Left forelimb (tissue), 1 donor: ENCODE measurements at regions not wholly inside any gene's neighbourhood (a gene's known extent, or its start where the extent isn't known, plus 50 kb on each side); places are given as distances from the start of the nearest gene placed in this dataset.

ENCODE experiments used
- DNase-seq: peaks from one replicate; pipeline ENCODE4 v3.0.0-alpha.2; 2018; ENCODE audit warnings: low spot score

DNA sequence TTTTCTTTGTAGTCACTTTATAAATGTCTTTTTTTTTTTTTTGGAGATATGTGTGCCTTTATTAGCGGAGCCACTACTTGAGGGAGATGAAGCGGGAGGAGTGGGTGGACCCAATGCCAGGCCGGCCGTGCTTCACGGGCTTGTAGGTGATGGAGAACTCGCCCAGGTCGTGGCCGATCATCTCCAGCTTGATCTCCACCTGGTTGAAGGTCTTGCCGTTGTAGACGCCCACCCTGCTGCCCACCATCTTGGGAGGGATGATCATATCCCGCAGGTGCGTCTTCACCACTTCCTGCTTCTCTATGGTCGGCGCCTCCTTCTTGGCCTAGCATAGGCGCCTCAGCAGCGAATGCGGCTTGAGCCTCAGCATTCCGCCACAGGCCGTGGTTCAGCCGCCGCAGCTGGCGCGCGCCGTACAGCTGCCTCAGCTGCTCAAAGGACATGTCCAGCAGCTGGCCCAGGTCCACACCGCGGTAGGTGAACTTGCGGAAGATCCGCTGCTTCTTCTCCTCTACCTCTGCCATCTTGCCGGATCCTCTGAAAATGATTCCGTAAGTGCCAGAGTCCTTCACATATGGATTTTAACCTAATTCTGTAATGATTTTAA, 1095.6 kb downstream of the MAT2B start:
- DNase-seq, result no peak

DNA sequence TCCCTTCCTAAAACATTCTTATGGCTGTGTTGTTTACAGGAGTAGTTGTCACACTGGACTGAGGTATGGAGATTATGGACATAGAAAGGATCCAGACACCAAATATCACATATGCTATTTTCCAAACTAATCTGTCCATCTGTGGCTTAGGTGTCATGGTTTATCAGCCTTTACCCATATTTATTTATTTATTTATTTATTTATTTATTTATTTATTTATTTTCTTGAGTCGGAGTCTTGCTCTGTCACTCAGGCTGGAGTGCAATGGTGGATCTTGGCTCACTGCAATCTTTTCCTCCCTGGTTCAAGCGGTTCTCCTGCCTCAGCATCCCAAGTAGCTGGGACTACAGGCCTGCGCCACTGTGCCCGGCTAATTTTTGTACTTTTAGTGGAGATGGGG, 1103.1 kb downstream of the MAT2B start:
- DNase-seq, result no peak

DNA sequence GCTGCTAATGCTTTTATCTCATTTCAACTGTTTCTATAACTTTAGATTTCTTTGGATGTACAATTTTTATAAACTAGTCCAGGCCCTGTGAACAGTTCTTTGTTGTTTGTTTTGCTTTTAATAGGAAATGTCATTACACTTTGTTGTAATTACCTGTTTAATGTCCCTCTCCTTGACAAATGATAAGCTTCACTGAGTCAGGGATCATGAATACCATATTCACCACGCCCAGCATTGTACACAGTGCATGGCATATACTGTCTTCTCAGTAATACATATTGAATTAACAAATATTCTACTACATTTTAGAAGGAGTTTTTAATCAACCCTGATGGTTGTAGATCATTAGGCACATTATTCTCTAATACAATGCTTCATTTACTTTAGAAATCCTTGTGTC, 1105.0 kb downstream of the MAT2B start:
- no peak for DNase-seq

DNA sequence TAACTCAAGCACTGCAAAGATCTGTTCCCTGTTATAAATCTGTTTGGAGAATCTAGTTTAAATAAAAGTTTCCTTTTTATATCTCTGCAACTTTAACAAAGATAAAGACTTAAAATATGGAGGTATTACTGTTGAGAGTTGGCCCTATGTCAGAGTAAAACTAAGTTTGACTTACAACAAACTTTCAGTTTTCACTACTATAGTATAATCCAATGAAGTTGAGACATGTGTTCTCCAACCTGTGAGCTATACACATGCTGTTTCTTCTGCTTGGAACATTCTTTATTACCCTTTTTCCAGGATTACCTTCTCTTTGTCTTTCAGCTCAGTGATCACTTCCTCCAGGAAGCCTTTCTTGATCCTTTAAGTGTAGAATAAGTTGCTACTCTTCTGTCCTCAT, 1109.3 kb downstream of the MAT2B start:
- DNase-seq, result no peak

DNA sequence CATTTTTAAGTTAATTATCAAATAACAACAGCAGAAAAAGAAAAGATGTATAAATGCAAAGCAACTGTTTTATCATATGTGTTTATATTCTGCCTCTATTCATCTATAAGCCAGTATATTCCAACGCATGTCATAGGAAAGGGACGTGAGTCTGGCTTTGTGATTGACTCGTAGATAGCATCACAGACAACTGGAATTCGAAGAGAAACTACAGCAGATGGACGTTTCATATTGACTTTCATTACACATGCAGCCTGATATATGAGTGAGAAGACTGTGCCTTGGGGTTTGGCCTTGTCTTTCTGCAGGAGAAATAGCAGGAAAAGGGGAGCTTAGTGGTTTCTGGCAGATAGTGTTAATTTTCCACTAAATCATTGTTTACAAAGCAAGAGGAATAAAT, 1111.9 kb downstream of the MAT2B start:
- DNase-seq, result no peak

DNA sequence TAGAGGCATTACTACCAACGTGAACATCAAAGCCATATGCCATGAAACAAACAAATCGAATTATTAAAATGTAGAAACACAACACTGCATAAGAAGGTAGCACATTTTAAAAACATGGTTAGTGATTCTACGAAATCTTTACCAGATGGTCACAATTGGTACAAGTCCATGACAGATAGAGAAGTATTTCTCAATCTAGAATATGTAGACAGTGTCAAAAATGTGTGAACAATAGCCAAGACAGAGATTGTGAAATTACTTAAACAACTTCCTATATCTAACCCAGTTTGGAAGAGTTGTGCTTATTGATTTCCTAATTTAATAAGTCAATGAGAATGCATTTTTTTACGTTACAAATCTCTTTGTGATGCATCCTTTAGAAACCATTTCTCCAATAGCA, 1121.6 kb downstream of the MAT2B start:
- no peak for DNase-seq

DNA sequence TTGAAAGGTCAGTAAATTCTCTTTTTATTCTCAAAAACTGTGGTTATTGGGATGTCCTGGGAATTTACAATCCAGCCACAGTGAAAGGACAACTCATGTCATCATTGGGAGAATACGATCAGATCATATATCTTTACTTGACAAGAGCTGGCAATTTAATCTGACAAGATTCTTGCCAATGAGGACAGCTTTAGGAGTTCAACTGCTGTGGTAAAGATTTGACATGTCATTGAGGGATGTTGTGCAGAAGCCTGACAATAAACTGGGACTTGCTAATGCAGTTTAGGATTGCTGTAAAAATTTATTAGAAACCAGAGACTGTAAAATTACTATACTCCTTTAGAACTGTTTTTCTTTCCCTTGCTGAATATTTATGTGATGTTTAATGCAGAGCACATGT, 1131.0 kb downstream of the MAT2B start:
- no peak for DNase-seq

DNA sequence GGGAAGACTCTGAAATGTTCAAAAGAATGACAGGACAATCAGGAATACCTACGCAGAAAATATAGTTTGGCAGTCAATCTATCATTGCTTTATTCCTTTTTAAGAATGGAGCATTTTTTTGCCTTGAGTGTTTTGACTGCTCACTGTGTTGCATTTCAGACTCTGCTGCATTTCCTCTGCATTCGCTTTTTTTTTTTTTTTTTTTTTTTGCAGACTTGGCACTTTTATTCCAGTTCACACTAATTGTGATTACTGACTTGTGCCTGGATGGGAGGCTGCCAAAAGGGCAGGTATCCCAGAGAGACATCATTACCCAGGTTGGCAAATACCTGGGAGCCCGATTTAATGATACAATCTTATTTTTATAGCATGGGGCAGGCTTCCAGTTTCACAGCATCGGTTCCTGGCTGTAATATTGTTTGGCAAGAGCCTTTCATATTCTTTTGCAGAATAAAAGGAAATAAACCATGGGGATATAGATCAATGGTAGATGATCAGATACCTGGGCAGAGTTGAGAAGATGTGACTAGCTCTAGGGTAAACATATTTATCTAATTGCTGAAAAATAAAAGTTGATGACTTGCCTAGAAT, 1132.6 kb downstream of the MAT2B start:
- no peak for DNase-seq

DNA sequence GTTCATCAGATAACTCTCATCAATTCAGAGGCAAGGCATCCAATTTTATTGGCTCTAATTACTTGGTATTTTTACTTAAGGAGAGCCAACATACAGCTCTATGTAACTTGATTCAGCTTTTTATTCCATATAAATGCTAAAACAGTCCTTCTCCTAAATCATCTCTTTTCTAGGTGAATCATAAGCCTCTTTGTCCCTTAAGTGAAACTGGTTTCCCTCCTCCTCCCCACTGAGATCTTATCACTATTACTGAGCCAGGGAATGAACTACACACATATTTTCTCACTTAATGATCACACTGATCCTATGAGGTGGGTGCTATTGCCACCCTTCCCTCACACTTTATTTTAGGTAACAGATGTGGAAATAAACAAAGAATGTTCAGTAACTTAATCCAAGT, 1143.8 kb downstream of the MAT2B start:
- DNase-seq, result no peak

DNA sequence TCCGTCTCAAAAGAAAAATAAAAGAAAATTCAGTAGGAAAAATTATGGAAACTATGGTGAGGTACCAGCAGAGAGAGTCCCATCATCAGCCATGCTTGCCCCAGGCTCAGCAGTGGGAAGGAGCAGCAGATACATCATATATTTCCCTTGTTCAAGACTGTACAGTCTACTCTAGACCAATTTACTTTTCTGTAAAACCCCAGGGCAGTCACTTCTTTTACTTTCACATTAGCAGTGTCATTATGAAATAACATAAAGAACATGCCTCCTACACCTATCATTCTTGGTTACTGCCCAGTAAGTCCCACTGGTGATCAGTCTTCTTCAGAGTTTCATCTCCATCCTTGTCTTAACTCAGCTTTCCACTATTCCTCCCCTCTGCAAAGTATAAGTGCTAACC, 1145.0 kb downstream of the MAT2B start:
- no peak for DNase-seq

DNA sequence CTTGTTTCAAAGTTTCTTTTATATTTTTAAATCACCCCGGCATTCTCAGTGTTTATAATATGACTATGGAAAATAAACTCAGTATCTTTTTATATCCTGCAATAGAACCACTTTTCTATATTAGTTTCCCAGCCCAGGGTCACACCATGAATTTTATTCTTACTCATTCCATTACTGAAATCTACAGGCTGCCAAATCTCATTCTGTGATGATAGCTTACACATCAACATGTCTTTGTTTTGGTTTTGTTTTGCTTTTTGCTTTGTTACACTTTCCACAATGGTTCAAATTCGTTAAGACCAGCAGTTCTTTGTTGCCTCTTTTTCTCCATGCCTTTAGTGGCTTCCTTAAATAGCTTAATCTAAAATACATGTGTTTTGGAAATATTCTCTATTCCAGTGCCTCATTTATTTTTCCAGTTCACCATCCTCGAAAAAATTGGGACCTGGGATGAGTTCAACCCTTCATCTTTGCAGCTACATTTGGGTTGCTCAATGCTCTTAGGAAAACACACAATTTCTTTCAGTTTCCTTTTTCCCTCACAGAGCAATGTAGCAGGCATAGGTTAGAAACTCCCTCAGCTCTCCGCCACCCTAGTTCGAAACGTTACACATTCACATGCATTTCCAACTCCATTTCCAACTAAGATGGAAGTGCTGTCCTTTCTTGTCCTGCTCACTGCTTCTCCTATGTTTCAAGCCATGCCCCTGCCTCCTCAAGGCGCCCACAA, 1146.3 kb downstream of the MAT2B start:
- DNase-seq, result no peak

DNA sequence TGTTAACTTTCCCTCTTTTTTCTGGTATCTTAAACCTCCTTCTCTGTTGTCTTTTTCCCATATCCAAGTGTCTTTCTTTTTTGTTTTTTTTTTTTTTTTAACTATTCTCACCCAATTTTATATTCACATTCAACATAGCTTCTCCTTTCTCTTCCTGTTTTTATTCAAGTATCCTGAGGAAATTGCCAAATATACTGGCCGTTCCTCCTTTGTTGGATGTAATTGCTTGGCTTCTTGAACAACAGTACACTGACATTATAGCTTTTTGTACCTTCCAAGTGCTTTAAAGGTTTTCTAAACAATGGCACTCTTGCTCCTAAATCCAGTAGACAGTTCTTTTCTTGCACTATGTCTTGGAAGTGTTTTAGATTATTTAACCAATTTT, 1146.8 kb downstream of the MAT2B start:
- no peak for DNase-seq

DNA sequence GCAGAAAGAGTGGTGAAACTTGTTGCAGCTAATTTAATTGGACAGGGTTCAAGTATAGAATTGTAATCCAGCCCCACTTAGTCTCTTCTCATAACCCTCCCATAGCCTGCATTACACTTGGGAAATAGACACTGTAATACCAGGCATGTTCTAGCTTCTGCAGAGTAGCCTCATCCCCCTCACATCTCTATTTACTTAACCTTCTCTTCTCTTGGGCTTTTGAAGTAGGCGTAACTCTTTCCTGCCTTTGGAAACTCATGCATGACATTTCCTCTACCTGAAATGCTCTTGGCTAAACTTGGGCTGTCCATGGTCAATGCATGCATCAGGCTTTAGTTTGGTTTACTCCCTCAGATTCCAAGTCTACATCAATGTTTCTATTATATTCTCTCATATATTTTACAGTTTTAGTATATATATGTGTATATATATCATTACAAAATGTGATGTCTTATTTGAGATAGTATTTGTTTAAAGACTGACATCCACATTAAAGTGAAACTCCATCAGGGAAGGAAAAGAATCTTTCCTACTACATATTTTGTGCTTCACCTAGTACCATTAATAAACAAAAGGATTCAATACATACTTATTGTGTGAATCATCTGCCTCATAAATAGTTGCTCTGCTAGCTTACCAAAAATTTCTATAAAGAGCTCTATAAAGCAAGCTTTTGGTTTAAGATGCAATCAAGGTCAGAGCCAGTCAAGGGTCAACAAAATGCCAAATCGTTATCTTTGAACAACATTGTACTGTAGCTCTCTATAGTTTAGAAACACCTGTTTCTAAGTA, 1158.0 kb downstream of the MAT2B start:
- DNase-seq, result no peak

DNA sequence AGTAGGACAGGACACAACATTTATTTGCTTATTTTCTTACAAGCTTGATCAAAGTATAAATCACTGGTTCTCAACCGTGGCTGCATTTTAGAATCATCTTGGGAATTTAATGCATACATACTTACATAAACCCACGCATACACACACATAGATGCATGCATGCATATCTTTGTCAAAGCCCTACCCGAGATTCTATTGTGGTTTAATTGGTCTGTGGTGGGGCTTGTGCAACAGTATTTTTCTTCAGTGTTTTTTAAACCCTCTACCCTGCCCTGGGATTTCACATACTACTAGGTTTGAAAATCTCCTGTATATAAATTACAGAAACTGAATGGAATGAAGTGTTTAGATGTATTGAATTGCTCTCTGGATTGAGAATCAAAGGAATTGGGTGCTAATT, 1166.2 kb downstream of the MAT2B start:
- no peak for DNase-seq

DNA sequence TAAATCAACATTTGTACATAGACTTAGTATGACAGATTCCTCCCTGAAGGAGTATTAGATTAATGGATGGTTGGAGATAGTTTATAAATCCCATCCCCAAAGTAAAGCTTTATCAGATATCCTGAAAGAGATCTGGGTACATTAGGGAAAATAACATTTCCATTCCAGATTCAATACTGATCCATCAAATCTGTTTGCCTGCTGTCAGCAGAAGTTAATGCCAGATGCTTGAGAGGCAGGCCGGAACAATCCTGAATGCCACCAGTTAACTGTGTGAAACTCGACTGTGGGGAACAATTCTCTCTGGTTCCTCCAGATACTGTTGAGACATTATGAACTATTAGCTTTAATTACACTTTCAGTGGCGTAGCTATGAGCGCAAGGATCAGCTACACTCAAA, 1166.8 kb downstream of the MAT2B start:
- no peak for DNase-seq

DNA sequence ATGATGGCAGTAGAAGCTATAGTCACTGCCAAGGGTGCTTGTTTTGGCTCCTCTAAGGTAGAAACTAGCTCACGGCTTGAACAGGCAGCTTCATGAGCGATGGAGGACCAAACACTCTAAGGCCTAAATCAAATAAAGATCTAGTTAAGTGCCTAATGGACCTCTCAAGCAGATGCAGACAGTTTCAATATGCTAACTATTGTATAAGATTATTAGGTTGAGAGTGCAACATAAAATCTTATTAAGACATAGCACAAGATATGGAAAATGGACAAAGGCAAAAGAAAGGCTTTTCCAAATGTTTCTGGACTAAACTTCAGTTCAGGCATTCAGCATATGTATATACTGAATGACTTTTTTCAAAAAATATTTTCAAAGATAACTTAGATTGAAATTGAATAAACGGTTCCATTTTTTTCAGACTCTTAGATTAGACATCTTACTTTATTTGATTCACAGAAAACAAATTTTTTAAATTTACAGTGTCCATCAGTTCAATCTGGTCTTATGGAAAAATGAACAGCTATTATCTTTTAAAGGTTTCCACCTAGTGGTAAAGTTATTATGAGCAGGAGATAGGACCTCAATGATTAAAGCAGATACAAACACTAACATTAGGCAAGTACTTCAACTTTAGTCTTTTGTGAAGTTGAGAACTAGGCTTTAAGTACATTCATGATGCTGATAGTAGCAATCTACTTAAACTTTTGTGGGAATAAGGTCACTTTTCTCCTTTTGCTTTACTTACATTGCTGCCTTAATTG, 1167.7 kb downstream of the MAT2B start:
- no peak for DNase-seq

DNA sequence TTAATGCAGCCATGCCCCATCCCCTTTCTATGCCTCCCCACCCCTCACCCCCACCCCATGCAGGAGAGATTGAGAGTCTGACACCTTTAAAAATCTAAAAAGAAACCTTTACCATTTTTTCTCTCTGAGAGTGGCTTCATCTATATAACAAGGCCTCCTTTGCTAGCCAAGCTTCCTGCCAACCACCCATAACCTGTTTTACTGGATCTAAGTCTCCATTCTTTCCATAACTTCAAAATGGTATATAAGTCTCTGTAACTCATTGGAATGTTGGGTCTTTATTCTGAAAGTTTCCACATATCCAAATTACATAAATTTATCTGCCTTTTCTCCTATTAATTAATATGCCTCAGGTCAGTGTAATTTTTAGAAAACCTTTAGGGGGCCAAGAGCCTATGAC, 1174.0 kb downstream of the MAT2B start:
- no peak for DNase-seq

DNA sequence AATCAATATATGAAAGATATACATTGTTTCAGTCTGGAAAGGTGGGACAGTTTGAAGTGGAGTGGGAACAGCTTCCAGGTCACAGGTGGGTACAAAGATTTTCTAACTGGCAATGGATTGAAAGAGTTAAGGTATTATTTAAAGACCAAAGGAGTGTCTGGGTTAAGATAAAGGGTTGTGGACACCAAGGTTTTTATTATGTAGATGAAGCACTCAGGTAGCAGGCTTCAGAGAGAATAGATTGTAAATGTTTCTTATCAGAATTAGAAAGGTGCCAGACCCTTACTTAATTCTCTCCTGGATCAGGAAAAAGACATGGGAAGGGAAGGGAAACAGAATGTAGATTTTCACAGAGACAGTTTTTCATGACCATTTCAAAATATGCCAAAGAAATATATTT, 1174.8 kb downstream of the MAT2B start:
- no peak for DNase-seq

DNA sequence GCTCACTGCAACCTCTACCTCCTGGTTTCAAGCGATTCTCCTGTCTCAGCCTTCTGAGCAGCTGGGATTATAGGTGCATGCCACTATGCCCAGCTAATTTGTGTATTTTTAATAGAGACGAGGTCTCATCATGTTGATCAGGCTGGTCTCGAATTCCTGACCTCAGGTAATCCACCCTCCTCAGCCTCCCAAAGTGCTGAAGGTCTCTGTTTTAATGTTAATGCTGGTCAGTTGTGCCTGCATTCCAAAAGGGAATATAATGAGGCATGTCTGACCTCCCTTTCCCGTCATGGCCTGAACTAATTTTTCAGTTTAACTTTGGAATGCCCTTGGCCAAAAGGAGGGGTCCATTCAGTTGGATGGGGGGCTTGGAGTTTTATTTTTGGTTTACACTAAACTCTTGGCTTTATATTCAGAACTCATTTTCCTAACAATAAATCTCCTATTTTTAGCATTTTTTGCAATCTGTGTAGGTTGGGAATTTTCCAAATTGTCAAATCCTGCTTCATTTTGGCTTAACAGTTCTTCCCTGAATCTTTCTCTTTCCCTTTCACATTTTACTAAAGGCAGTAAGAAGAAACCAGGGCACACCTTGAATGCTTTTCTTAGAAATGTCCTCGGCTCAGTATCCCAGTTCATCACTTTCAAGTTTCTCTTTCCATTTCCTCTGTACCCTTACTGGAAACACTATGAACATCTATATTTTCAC, 1175.5 kb downstream of the MAT2B start:
- no peak for DNase-seq

DNA sequence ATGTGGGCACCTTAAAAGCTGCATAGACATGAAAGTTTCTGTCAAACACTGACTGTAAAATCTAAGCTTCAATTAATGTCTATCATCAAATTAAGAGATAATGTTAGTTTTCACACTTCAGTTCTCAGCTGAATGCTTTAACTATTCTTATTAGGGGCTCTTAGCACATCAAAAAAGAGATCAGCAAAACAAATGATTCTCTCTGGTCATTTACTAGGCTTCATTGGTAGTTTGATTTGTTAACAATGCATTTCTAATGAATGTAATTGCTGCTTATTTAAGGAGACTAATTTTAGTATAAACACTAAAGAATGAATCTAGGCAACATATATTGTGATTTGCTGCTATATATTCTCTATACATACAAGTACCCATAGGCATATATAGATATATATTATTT, 1182.0 kb downstream of the MAT2B start:
- no peak for DNase-seq

DNA sequence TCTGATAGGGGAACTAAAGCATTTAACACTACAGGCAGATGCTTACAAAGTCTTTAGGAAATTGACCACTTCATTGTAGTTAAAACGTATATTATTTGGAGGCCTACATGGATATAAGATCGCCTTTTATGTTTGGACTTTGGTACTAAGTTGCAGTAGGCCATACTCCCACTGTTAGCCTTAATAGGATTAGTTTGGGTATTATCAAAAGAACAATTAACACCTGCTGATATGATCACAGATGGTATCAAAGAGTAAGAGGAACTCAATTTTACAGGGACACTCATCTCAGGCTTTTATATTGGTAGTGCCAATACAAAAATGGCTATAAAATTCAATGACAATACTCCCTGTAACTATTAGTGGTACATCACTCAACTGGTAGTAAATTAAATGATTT, 1183.0 kb downstream of the MAT2B start:
- DNase-seq, result no peak

DNA sequence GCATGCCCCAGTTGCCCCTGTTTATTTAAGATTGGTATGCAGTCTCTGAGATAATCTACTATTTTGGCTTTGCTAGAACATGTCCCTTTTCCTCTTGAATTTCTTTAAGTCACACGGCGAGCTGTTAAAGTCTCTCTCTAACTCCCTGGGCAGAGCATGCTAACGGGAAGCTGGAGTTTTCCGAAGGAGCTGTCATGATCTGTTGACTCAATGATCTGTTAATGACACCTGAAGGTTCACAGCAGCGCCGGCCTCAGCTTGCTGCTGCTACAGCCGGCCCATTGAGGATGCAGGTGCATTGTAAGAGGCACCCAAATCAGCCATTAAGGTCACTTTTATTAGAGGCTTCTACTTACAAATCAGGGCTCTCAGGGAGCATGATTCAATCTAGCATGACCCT, 1203.4 kb downstream of the MAT2B start:
- no peak for DNase-seq
